HepG2 (cell line): ENCODE measurements at regions not wholly inside any gene's neighbourhood (a gene's known extent, or its start where the extent isn't known, plus 50 kb on each side); places are given as distances from the start of the nearest gene placed in this dataset.

Experiments
- ATAC-seq: fragments of 200-7000 bp; cut with Tn5 transposase; 3 replicates; pipeline ENCODE4 v1.9.1; 2020; ENCODE audit warnings: mild to moderate bottlenecking, moderate library complexity
- BruUV-seq: library from RNA; stranded (reverse); fragments of 400-500 nt; replicated peaks from 2 replicates; lab custom pipeline; 2021; lab: Mats Ljungman, UMichigan
- CTCF ChIA-PET: fragments of 300-600 bp; formaldehyde crosslinking; extraction: SDS; loops from one replicate; lab custom pipeline; 2021; ENCODE audit warnings: low total read pairs, inconsistent platforms, low intra/inter-chr PET ratio; lab: Yijun Ruan, JAX
- POLR2A ChIA-PET: fragments of 350-600 bp; sonication (Branson Sonifier 250); formaldehyde crosslinking; loops from one replicate; lab custom pipeline; 2020; ENCODE audit warnings: antibody characterized with exemption, inconsistent platforms; lab: Yijun Ruan, JAX
- DNase-seq: peaks from one replicate; pipeline ENCODE4 v3.0.0-alpha.2; 2015; ENCODE audit warnings: low spot score
- FAIRE-seq: peaks from 3 replicates; lab custom pipeline; 2011; peaks lifted over from hg19 to GRCh38; lab: Jason Lieb, UNC
- H2AFZ ChIP-seq: one replicate; pipeline ENCODE4 v1.6.1; 2011; ENCODE audit warnings: low read length, inconsistent platforms
- H3K27ac ChIP-seq: fragments of 300-600 bp; 3 replicates; pipeline ENCODE4 v1.8.0; 2011; ENCODE audit warnings: mixed run types, mild to moderate bottlenecking, mixed read lengths, low read length, inconsistent platforms; ENCODE audit not compliant: insufficient read depth; ENCODE audit errors: extremely low read length
- H3K27me3 ChIP-seq, 2 experiments: fragments of 200-600 bp in 1 of 2; 2 replicates in 1 of 2; 3 replicates in 1 of 2; pipeline versions ENCODE4 v1.6.0 to v1.8.0; 2011; ENCODE audit warnings: low read length in 2 of 2, mild to moderate bottlenecking in 2 of 2, moderate library complexity in 2 of 2, inconsistent platforms in 1 of 2; ENCODE audit not compliant: insufficient read depth in 2 of 2, control insufficient read depth in 1 of 2
- H3K36me3 ChIP-seq, 2 experiments: fragments of 200-600 bp in 1 of 2; replicated peaks in 1 of 2; 2 replicates in 1 of 2; 3 replicates in 1 of 2; pipeline versions ENCODE4 v1.5.1 to v1.8.0; 2011; ENCODE audit warnings: low read length in 2 of 2, inconsistent platforms in 1 of 2; ENCODE audit not compliant: insufficient read depth in 2 of 2, control insufficient read depth in 1 of 2
- H3K4me1 ChIP-seq: 2 replicates; pipeline ENCODE4 v1.5.1; 2012; ENCODE audit warnings: low read length, inconsistent platforms; ENCODE audit not compliant: insufficient read depth
- H3K4me2 ChIP-seq: 2 replicates; pipeline ENCODE4 v1.6.0; 2011; ENCODE audit warnings: low read depth, low read length, inconsistent platforms
- H3K4me3 ChIP-seq, 3 experiments: fragments of 200-600 bp in 1 of 3; sonication (generic), shearing (Covaris generic) in 1 of 3; replicated peaks in 1 of 3; 2 replicates each; pipeline ENCODE4 v1.5.1; 2011 to 2016; ENCODE audit warnings: low read length in 3 of 3, inconsistent platforms in 2 of 3, low read depth in 2 of 3, mild to moderate bottlenecking in 2 of 3, control low read depth in 1 of 3, mixed read lengths in 1 of 3; ENCODE audit not compliant: insufficient read depth in 1 of 3
- H3K79me2 ChIP-seq: one replicate; pipeline ENCODE4 v1.6.1; 2011; ENCODE audit warnings: low read length, inconsistent platforms; ENCODE audit not compliant: insufficient read depth
- H3K9ac ChIP-seq: 2 replicates; pipeline ENCODE4 v1.6.0; 2011; ENCODE audit warnings: mild to moderate bottlenecking, low read depth, low read length, inconsistent platforms; ENCODE audit not compliant: insufficient read depth
- H3K9me3 ChIP-seq: 2 replicates; pipeline ENCODE4 v1.5.1; 2012; ENCODE audit warnings: mild to moderate bottlenecking, low read length
- H4K20me1 ChIP-seq: 2 replicates; pipeline ENCODE4 v1.6.0; 2011; ENCODE audit warnings: inconsistent platforms, mild to moderate bottlenecking, low read length, moderate library complexity; ENCODE audit not compliant: insufficient read depth
- ARNT ChIP-seq: fragments of 450-650 bp; IDR thresholded peaks from 2 replicates; pipeline ENCODE4 v1.6.1; 2017
- ATF5 ChIP-seq: sonication (generic); formaldehyde crosslinking; IDR thresholded peaks from 2 replicates; pipeline ENCODE4 v1.4.0; 2020; ENCODE audit warnings: mild to moderate bottlenecking, low read depth, missing genetic modification reagents
- CBX2 ChIP-seq, 2 experiments: fragments of 200-600 bp in 1 of 2; sonication (generic); formaldehyde crosslinking in 1 of 2; IDR thresholded peaks; 2 replicates each; pipeline versions ENCODE4 v1.7.0 to v1.8.1; 2018 to 2022; ENCODE audit warnings: low read depth in 2 of 2, low read length in 1 of 2, mild to moderate bottlenecking in 1 of 2, missing genetic modification reagents in 1 of 2
- CREB3 ChIP-seq: sonication (generic); formaldehyde crosslinking; IDR thresholded peaks from 2 replicates; pipeline ENCODE4 v1.5.0; 2020; ENCODE audit warnings: missing genetic modification reagents
- ETV5 ChIP-seq: IDR thresholded peaks from 2 replicates; pipeline ENCODE4 v1.6.1; 2018; ENCODE audit warnings: missing biosample characterization, missing genetic modification reagents, inconsistent platforms, borderline replicate concordance
- HMG20B ChIP-seq: conservative IDR thresholded peaks from 2 replicates; pipeline ENCODE4 v1.6.1; 2016; ENCODE audit warnings: missing genetic modification reagents, missing compliant biosample characterization
- HNRNPUL1 ChIP-seq: fragments of 200-400 bp; formaldehyde crosslinking; IDR thresholded peaks from 2 replicates; pipeline ENCODE4 v1.6.1; 2017; ENCODE audit warnings: low read depth, mild to moderate bottlenecking, low read length, moderate library complexity
- KDM5A ChIP-seq: fragments of 200-600 bp; sonication (generic); IDR thresholded peaks from 2 replicates; pipeline ENCODE4 v1.7.0; 2018; ENCODE audit warnings: antibody characterized with exemption, mild to moderate bottlenecking, low read length, borderline replicate concordance
- MXD1 ChIP-seq: sonication (generic); formaldehyde crosslinking; IDR thresholded peaks from 2 replicates; pipeline ENCODE4 v1.4.0; 2020; ENCODE audit warnings: mild to moderate bottlenecking, missing genetic modification reagents
- NFRKB ChIP-seq: fragments of 450-650 bp; IDR thresholded peaks from 2 replicates; pipeline ENCODE4 v1.6.1; 2017
- RAD51 ChIP-seq: fragments of 450-650 bp; IDR thresholded peaks from 2 replicates; pipeline ENCODE4 v1.6.1; 2016; ENCODE audit warnings: borderline replicate concordance
- SETDB1 ChIP-seq: sonication (generic); formaldehyde crosslinking; IDR thresholded peaks from 2 replicates; pipeline ENCODE4 v1.5.1; 2020; ENCODE audit warnings: missing genetic modification reagents, mild to moderate bottlenecking, borderline replicate concordance
- SIX1 ChIP-seq: sonication (generic); formaldehyde crosslinking; IDR thresholded peaks from 2 replicates; pipeline ENCODE4 v1.4.0; 2020; ENCODE audit warnings: missing genetic modification reagents, borderline replicate concordance
- ZNF205 ChIP-seq: IDR thresholded peaks from 2 replicates; pipeline ENCODE4 v1.6.1; 2018; ENCODE audit warnings: missing biosample characterization, missing genetic modification reagents
- ZNF430 ChIP-seq: sonication (generic); formaldehyde crosslinking; IDR thresholded peaks from 2 replicates; pipeline ENCODE4 v1.9.0; 2021; ENCODE audit warnings: mild to moderate bottlenecking, missing genetic modification reagents
- WGBS: methylation state at CpG from one replicate; pipeline ENCODE4 v1.1.6; 2017; ENCODE audit warnings: low lambda C conversion rate; 5-methylcytosine and 5-hydroxymethylcytosine counted together
- in situ Hi-C: cut with HindIII; loops from 2 replicates; pipeline ENCODE4 v1.10.0; 2017; ENCODE audit warnings: low pct_unique_long_range_greater_than_20kb; ENCODE audit not compliant: extremely low pct_ligation_motif_present
- intact Hi-C: fragments of 100-400 bp; cut with micrococcal nuclease; formaldehyde crosslinking; loops from one replicate; pipeline ENCODE4 v1.10.0; 2022; ENCODE audit not compliant: unreplicated experiment

- BruUV-seq, result no TSS peak
- Histone ChIP-seq H2AFZ (no peak overlapping the region), H3K9me3 (no peaks in the 10 kb centered on the region), H4K20me1 (no peaks in the 10 kb centered on the region), H3K27ac (no peak overlapping the region), H3K4me1 (no peaks in the 10 kb centered on the region), H3K27me3 (no peaks in the 10 kb centered on the region; a peak in 1 of 5 replicates), H3K4me3 (no peak overlapping the region), H3K79me2 (no peaks in the 10 kb centered on the region), H3K4me2 (no peak overlapping the region), H3K9ac (no peak overlapping the region), H3K36me3 (no peaks in the 10 kb centered on the region)
- in situ Hi-C loops, result no loop called here
- 23% methylated on average over 6 of the region's 6 CpGs for whole genome bisulfite sequencing
- ATAC-seq, result no peak
- no peak for FAIRE-seq
- ChIA-PET POLR2A (no interaction called here), CTCF (no interaction called here)
- TF ChIP-seq MXD1 (no peak), ZNF430 (no peak), ZNF205 (no peak), SETDB1 (CRISPR knock-in tag) (no peak), KDM5A (no peak), ARNT (no peak), CBX2 (IDR thresholded peaks at IDR 0.05; ENCODE audit: low read depth, low read length) (no peak), CBX2 (CRISPR knock-in tag; IDR thresholded peaks at IDR 0.05; ENCODE audit: low read depth) (no peak)
- intact Hi-C loops, result no loop called here
- no peak for DNase-seq
Measured at GRCh38 chr18:55079067-55079466, 119.8 kb upstream of the CCDC68 start.

GRCh38 chr18:55078303-55078932 is 119.2 kb upstream of the CCDC68 start:
- H3K4me3 ChIP-seq, result no peak overlapping the region
- H3K9ac ChIP-seq, result no peak overlapping the region
- WGBS, result under 1% methylated on average over 8 of the region's 8 CpGs
- no peak overlapping the region for H3K4me2 ChIP-seq
- H3K27ac ChIP-seq, result no peak overlapping the region
- H3K9me3 ChIP-seq, result no peaks in the 10 kb centered on the region
- ChIA-PET POLR2A (no interaction called here), CTCF (no interaction called here)
- no peaks in the 10 kb centered on the region for H3K36me3 ChIP-seq
- no peaks in the 10 kb centered on the region for H3K4me1 ChIP-seq
- H3K27me3 ChIP-seq, result no peaks in the 10 kb centered on the region; a peak in 1 of 5 replicates
- no peak for ATAC-seq
- in situ Hi-C loops (no loop called here), intact Hi-C loops (no loop called here)
- no peak for FAIRE-seq
- H4K20me1 ChIP-seq, result no peaks in the 10 kb centered on the region
- no peaks in the 10 kb centered on the region for H3K79me2 ChIP-seq
- no peak overlapping the region for H2AFZ ChIP-seq
- BruUV-seq, result no TSS peak
- DNase-seq, result no peak
- no peak for TF ChIP-seq HMG20B
- no peak for TF ChIP-seq RAD51
- TF ChIP-seq SIX1, result no peak
- TF ChIP-seq CREB3 (CRISPR knock-in tag), result no peak
- no peak for TF ChIP-seq ETV5
- no peak for TF ChIP-seq NFRKB
- TF ChIP-seq HNRNPUL1, result no peak
- no peak for TF ChIP-seq ATF5 (CRISPR knock-in tag)
